ENCODE measurements at regions not wholly inside any gene's neighbourhood (a gene's known extent, or its start where the extent isn't known, plus 50 kb on each side); places are given as distances from the start of the nearest gene placed in this dataset.
A peak's percentile ranks its signal among the peaks of the same experiment; 100 is the strongest.

GRCh38 chr13:83589814-83590213, 292.5 kb downstream of the SLITRK1 start:
- H3K4me3 ChIP-seq (ENCODE audit: control insufficient read depth in 1 of 2, extremely low read depth in 1 of 2, low read length in 1 of 2), result no peak overlapping the region
- no peak for ATAC-seq (replicated peaks in 1 of 4)
- H3K36me3 ChIP-seq (ENCODE audit: control insufficient read depth in 2 of 2, extremely low read depth in 1 of 2, insufficient read depth in 1 of 2, low read length in 1 of 2), result no peaks in the 10 kb centered on the region
- Mint-ChIP-seq H3K36me3 (no peaks in the 10 kb centered on the region), H3K4me1 (no peaks in the 10 kb centered on the region), H3K27ac (peak overlapping the region in 1 of 2 donors; percentile 24), H3K4me3 (no peak overlapping the region), H3K27me3 (no peaks in the 10 kb centered on the region), H3K9me3 (peaks cover 8 to 10% (median 9%) of the 10 kb centered on the region in 3 donors)
- ChIA-PET CTCF (no interaction called here), POLR2A (no interaction called here)
- peaks cover 3% of the 10 kb centered on the region for H3K9me3 ChIP-seq
- no peaks in the 10 kb centered on the region for H3K27me3 ChIP-seq (replicated peaks in 1 of 2; ENCODE audit: control insufficient read depth in 2 of 2, extremely low read depth in 1 of 2, insufficient read depth in 2 of 2, low read length in 1 of 2)
- no CpG with 5 or more reads among the region's 1 CpG for WGBS (ENCODE audit: insufficient coverage)
- H3K4me1 ChIP-seq (ENCODE audit: control insufficient read depth in 1 of 2, extremely low read depth in 1 of 2, insufficient read depth in 2 of 2, low read length in 2 of 2), result no peaks in the 10 kb centered on the region
- no peak for DNase-seq
- H3K27ac ChIP-seq (ENCODE audit: low read length), result no peak overlapping the region

GRCh38 chr13:83577183-83577582, 305.1 kb downstream of the SLITRK1 start:
- Mint-ChIP-seq H3K36me3 (no peaks in the 10 kb centered on the region), H3K4me3 (no peak overlapping the region), H3K27me3 (no peaks in the 10 kb centered on the region), H3K4me1 (no peaks in the 10 kb centered on the region), H3K9me3 (peaks cover 4 to 14% (median 8%) of the 10 kb centered on the region in 3 donors), H3K27ac (no peak overlapping the region)
- CTCF ChIA-PET, result no interaction called here
- H3K27ac ChIP-seq (ENCODE audit: low read length), result no peak overlapping the region
- no peaks in the 10 kb centered on the region for H3K9me3 ChIP-seq
- no CpG with 5 or more reads among the region's 2 CpGs for WGBS (ENCODE audit: insufficient coverage)
- ATAC-seq (replicated peaks in 1 of 4) (no peak), DNase-seq (no peak)
- H3K27me3 ChIP-seq (replicated peaks in 1 of 2; ENCODE audit: control insufficient read depth in 2 of 2, extremely low read depth in 1 of 2, insufficient read depth in 2 of 2, low read length in 1 of 2), result no peaks in the 10 kb centered on the region
- POLR2A ChIA-PET, result no interaction called here
- H3K36me3 ChIP-seq (ENCODE audit: control insufficient read depth in 2 of 2, extremely low read depth in 1 of 2, insufficient read depth in 1 of 2, low read length in 1 of 2), result no peaks in the 10 kb centered on the region
- H3K4me3 ChIP-seq (ENCODE audit: control insufficient read depth in 1 of 2, extremely low read depth in 1 of 2, low read length in 1 of 2), result no peak overlapping the region
- no peaks in the 10 kb centered on the region for H3K4me1 ChIP-seq (ENCODE audit: control insufficient read depth in 1 of 2, extremely low read depth in 1 of 2, insufficient read depth in 2 of 2, low read length in 2 of 2)

GRCh38 chr13:83568019-83568418, 314.3 kb downstream of the SLITRK1 start:
- no peaks in the 10 kb centered on the region for H3K27me3 ChIP-seq (replicated peaks in 1 of 2; ENCODE audit: control insufficient read depth in 2 of 2, extremely low read depth in 1 of 2, insufficient read depth in 2 of 2, low read length in 1 of 2)
- ChIA-PET CTCF (no interaction called here), POLR2A (no interaction called here)
- no peaks in the 10 kb centered on the region for H3K9me3 ChIP-seq
- no peak overlapping the region for H3K4me3 ChIP-seq (ENCODE audit: control insufficient read depth in 1 of 2, extremely low read depth in 1 of 2, low read length in 1 of 2)
- H3K27ac ChIP-seq (ENCODE audit: low read length), result no peak overlapping the region
- no CpG with 5 or more reads among the region's 3 CpGs for WGBS (ENCODE audit: insufficient coverage)
- Mint-ChIP-seq H3K4me1 (no peaks in the 10 kb centered on the region), H3K36me3 (no peaks in the 10 kb centered on the region), H3K9me3 (peaks cover 3 to 8% (median 4%) of the 10 kb centered on the region in 3 donors), H3K27ac (no peak overlapping the region), H3K4me3 (no peak overlapping the region), H3K27me3 (no peaks in the 10 kb centered on the region)
- ATAC-seq (replicated peaks in 1 of 4), result no peak
- no peaks in the 10 kb centered on the region for H3K4me1 ChIP-seq (ENCODE audit: control insufficient read depth in 1 of 2, extremely low read depth in 1 of 2, insufficient read depth in 2 of 2, low read length in 2 of 2)
- H3K36me3 ChIP-seq (ENCODE audit: control insufficient read depth in 2 of 2, extremely low read depth in 1 of 2, insufficient read depth in 1 of 2, low read length in 1 of 2), result no peaks in the 10 kb centered on the region
- DNase-seq, result no peak

- Histone ChIP-seq H3K4me3 (ENCODE audit: control insufficient read depth in 1 of 2, extremely low read depth in 1 of 2, low read length in 1 of 2) (no peak overlapping the region), H3K4me1 (ENCODE audit: control insufficient read depth in 1 of 2, extremely low read depth in 1 of 2, insufficient read depth in 2 of 2, low read length in 2 of 2) (no peaks in the 10 kb centered on the region), H3K27me3 (replicated peaks in 1 of 2; ENCODE audit: control insufficient read depth in 2 of 2, extremely low read depth in 1 of 2, insufficient read depth in 2 of 2, low read length in 1 of 2) (no peaks in the 10 kb centered on the region), H3K27ac (ENCODE audit: low read length) (no peak overlapping the region), H3K36me3 (ENCODE audit: control insufficient read depth in 2 of 2, extremely low read depth in 1 of 2, insufficient read depth in 1 of 2, low read length in 1 of 2) (no peaks in the 10 kb centered on the region), H3K9me3 (no peaks in the 10 kb centered on the region)
- H3K9me3 Mint-ChIP-seq, result peaks cover 0 to 7% (median 0%) of the 10 kb centered on the region in 3 donors
- no peak overlapping the region for H3K27ac Mint-ChIP-seq
- ATAC-seq (replicated peaks in 1 of 4) (no peak), DNase-seq (no peak)
- H3K27me3 Mint-ChIP-seq, result no peaks in the 10 kb centered on the region
- ChIA-PET CTCF (interaction anchor here in 1 of 2 donors (1.5 kb wide), 1 partner anchor 9 kb away, joined by 3 read pairs; no protein-coding TSS in a partner anchor), POLR2A (no interaction called here)
- no peaks in the 10 kb centered on the region for H3K36me3 Mint-ChIP-seq
- H3K4me1 Mint-ChIP-seq, result no peaks in the 10 kb centered on the region
- H3K4me3 Mint-ChIP-seq, result no peak overlapping the region
- no CpG with 5 or more reads among the region's 5 CpGs for WGBS (ENCODE audit: insufficient coverage)
Observed at GRCh38 chr13:83563499-83563898, 318.8 kb downstream of the SLITRK1 start.

- WGBS (ENCODE audit: insufficient coverage), result no CpG with 5 or more reads among the region's 2 CpGs
- POLR2A ChIA-PET, result no interaction called here
- no peak overlapping the region for H3K4me3 ChIP-seq (ENCODE audit: control insufficient read depth in 1 of 2, extremely low read depth in 1 of 2, low read length in 1 of 2)
Observed at GRCh38 chr13:83557845-83558244, 324.4 kb downstream of the SLITRK1 start.

GRCh38 chr13:83549671-83550070, 332.6 kb downstream of the SLITRK1 start:
- DNase-seq (no peak), ATAC-seq (replicated peaks in 1 of 4) (no peak)
- WGBS (ENCODE audit: insufficient coverage), result no CpG with 5 or more reads among the region's 1 CpG
- no peaks in the 10 kb centered on the region for H3K27me3 ChIP-seq (replicated peaks in 1 of 2; ENCODE audit: control insufficient read depth in 2 of 2, extremely low read depth in 1 of 2, insufficient read depth in 2 of 2, low read length in 1 of 2)
- ChIA-PET POLR2A (no interaction called here), CTCF (no interaction called here)
- H3K36me3 Mint-ChIP-seq, result no peaks in the 10 kb centered on the region
- H3K27ac ChIP-seq (ENCODE audit: low read length), result no peak overlapping the region
- H3K9me3 Mint-ChIP-seq, result peaks cover 0 to 11% (median 3%) of the 10 kb centered on the region in 3 donors
- H3K4me1 Mint-ChIP-seq, result no peaks in the 10 kb centered on the region
- no peaks in the 10 kb centered on the region for H3K4me1 ChIP-seq (ENCODE audit: control insufficient read depth in 1 of 2, extremely low read depth in 1 of 2, insufficient read depth in 2 of 2, low read length in 2 of 2)
- H3K9me3 ChIP-seq, result no peaks in the 10 kb centered on the region
- H3K4me3 Mint-ChIP-seq, result no peak overlapping the region
- no peaks in the 10 kb centered on the region for H3K36me3 ChIP-seq (ENCODE audit: control insufficient read depth in 2 of 2, extremely low read depth in 1 of 2, insufficient read depth in 1 of 2, low read length in 1 of 2)
- H3K27ac Mint-ChIP-seq, result no peak overlapping the region
- H3K4me3 ChIP-seq (ENCODE audit: control insufficient read depth in 1 of 2, extremely low read depth in 1 of 2, low read length in 1 of 2), result no peak overlapping the region
- H3K27me3 Mint-ChIP-seq, result no peaks in the 10 kb centered on the region

More at GRCh38 chr13:83557845-83558244, 324.4 kb downstream of the SLITRK1 start:
- H3K4me1 Mint-ChIP-seq, result no peaks in the 10 kb centered on the region
- peaks cover 4 to 8% (median 6%) of the 10 kb centered on the region in 3 donors for H3K9me3 Mint-ChIP-seq
- CTCF ChIA-PET, result no interaction called here
- H3K36me3 Mint-ChIP-seq, result no peaks in the 10 kb centered on the region
- H3K27me3 Mint-ChIP-seq, result no peaks in the 10 kb centered on the region
- no peak overlapping the region for H3K4me3 Mint-ChIP-seq
- Histone ChIP-seq H3K9me3 (no peaks in the 10 kb centered on the region), H3K36me3 (ENCODE audit: control insufficient read depth in 2 of 2, extremely low read depth in 1 of 2, insufficient read depth in 1 of 2, low read length in 1 of 2) (no peaks in the 10 kb centered on the region), H3K4me1 (ENCODE audit: control insufficient read depth in 1 of 2, extremely low read depth in 1 of 2, insufficient read depth in 2 of 2, low read length in 2 of 2) (no peaks in the 10 kb centered on the region), H3K27me3 (replicated peaks in 1 of 2; ENCODE audit: control insufficient read depth in 2 of 2, extremely low read depth in 1 of 2, insufficient read depth in 2 of 2, low read length in 1 of 2) (no peaks in the 10 kb centered on the region), H3K27ac (ENCODE audit: low read length) (no peak overlapping the region)
- H3K27ac Mint-ChIP-seq, result no peak overlapping the region
- ATAC-seq (replicated peaks in 1 of 4), result no peak
- no peak for DNase-seq

- POLR2A ChIA-PET, result no interaction called here
Observed at GRCh38 chr13:83547043-83547442, 335.2 kb downstream of the SLITRK1 start.

More at GRCh38 chr13:83547043-83547442, 335.2 kb downstream of the SLITRK1 start:
- no peaks in the 10 kb centered on the region for H3K36me3 Mint-ChIP-seq
- CTCF ChIA-PET, result no interaction called here
- Histone ChIP-seq H3K4me3 (ENCODE audit: control insufficient read depth in 1 of 2, extremely low read depth in 1 of 2, low read length in 1 of 2) (no peak overlapping the region), H3K9me3 (no peaks in the 10 kb centered on the region), H3K27ac (ENCODE audit: low read length) (no peak overlapping the region), H3K27me3 (replicated peaks in 1 of 2; ENCODE audit: control insufficient read depth in 2 of 2, extremely low read depth in 1 of 2, insufficient read depth in 2 of 2, low read length in 1 of 2) (no peaks in the 10 kb centered on the region), H3K4me1 (ENCODE audit: control insufficient read depth in 1 of 2, extremely low read depth in 1 of 2, insufficient read depth in 2 of 2, low read length in 2 of 2) (no peaks in the 10 kb centered on the region), H3K36me3 (ENCODE audit: control insufficient read depth in 2 of 2, extremely low read depth in 1 of 2, insufficient read depth in 1 of 2, low read length in 1 of 2) (no peaks in the 10 kb centered on the region)
- no peaks in the 10 kb centered on the region for H3K27me3 Mint-ChIP-seq
- no peaks in the 10 kb centered on the region for H3K4me1 Mint-ChIP-seq
- H3K4me3 Mint-ChIP-seq, result no peak overlapping the region
- H3K9me3 Mint-ChIP-seq, result peaks cover 4 to 14% (median 9%) of the 10 kb centered on the region in 3 donors
- ATAC-seq (replicated peaks in 1 of 4), result no peak
- WGBS (ENCODE audit: insufficient coverage), result no CpG with 5 or more reads among the region's 1 CpG
- no peak overlapping the region for H3K27ac Mint-ChIP-seq
- DNase-seq, result no peak
